EH (cell line): ENCODE measurements at regions not wholly inside any gene's neighbourhood (a gene's known extent, or its start where the extent isn't known, plus 50 kb on each side); places are given as distances from the start of the nearest gene placed in this dataset.
"Not testable (repeated sequence)": the region's sequence is repeated elsewhere in the genome, so short reads cannot be mapped to it uniquely, and the experiment has no call there.

Experiments
- DNase-seq: peaks from one replicate; pipeline ENCODE4 v3.0.0-alpha.2; 2015; ENCODE audit warnings: low read depth

GRCh38 chr2:224174990-224175389 lies 135.9 kb upstream of the SERPINE2 start:
- DNase-seq: no peak

GRCh38 chr2:224174521-224174920 lies 135.4 kb upstream of the SERPINE2 start:
- no peak for DNase-seq

DNA sequence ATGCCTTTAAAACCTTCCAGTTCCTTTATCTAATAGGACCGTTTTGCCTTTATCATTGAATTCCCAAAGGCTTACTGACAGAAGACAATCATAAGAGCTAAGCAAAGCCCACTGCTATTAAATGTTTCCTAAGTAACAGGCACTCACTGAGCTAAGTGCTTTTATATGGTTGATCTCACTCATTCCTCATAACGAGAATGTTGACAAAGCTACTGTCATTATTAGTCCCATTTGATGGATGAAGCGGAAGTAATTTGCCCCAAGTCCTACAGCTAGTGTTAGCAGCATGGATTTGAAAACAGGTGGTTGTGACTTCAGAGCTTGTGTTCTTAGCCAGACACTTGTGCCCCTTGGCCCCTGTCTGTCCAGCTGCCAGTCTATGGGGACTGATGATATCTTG lies 134.8 kb upstream of the SERPINE2 start:
- DNase-seq: no peak

DNA sequence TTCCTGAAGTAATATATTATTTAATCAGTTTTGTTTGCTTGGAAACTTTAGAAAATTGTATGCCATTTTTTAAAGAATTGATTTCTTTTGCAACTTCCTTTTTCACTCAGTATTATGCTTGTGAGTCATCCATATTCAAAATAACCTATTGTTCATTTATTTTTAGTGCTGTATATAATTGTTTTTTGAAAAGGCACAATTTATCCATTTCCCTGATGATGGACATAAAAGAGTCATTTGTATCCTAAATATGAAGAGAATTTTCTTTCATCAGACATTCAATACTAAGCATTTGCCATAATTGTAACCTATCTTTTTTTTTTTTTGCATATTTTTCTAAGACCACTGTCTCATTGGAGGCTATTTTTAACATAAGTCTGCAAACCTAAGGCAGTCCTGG lies 134.1 kb upstream of the SERPINE2 start:
- DNase-seq: no peak

- DNase-seq: no peak
These were observed 132.1 kb upstream of the SERPINE2 start for GRCh38 chr2:224171226-224171625.

DNA sequence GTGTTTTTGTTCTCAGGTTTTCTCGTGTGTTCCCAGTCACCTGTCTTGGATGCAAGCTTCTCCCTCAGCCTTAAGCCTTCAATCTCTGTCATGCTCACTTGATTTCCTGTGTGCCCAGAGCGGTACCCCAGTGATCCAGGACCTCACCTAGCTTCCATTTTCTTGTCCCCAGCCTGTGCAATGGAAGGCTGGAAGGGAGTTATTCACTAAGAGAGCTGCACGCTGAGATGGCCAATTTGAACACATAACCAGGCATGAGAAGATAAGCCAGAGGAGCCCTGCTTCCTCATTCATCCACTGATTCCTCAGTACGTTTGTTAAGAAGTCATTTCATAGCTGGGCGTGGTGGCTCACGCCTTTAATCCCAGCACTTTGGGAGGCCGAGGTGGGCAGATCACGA lies 130.8 kb upstream of the SERPINE2 start:
- no peak for DNase-seq

DNA sequence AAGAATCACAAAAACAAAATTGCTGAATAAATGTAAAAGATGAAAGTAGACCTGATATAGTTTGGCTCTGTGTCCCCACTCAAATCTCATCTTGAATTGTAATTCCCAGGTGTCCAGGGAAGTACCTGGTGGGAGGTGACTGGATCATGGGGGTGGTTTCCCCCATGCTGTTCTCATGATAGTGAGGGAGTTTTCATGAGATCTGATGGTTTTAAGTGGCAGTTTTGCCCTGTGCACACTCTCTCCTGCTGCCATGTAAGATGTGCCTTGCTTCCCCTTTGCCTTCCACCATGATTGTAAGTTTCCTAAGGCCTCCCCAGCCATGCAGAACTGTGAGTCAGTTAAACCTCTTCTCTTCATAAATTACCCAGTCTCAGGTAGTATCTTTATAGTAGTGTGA lies 128.7 kb upstream of the SERPINE2 start:
- DNase-seq: not testable (repeated sequence)

GRCh38 chr2:224166654-224167053 lies 127.6 kb upstream of the SERPINE2 start:
- DNase-seq: no peak

- DNase-seq: peak; percentile 73
These were observed 126.8 kb upstream of the SERPINE2 start for GRCh38 chr2:224165901-224166319.

DNA sequence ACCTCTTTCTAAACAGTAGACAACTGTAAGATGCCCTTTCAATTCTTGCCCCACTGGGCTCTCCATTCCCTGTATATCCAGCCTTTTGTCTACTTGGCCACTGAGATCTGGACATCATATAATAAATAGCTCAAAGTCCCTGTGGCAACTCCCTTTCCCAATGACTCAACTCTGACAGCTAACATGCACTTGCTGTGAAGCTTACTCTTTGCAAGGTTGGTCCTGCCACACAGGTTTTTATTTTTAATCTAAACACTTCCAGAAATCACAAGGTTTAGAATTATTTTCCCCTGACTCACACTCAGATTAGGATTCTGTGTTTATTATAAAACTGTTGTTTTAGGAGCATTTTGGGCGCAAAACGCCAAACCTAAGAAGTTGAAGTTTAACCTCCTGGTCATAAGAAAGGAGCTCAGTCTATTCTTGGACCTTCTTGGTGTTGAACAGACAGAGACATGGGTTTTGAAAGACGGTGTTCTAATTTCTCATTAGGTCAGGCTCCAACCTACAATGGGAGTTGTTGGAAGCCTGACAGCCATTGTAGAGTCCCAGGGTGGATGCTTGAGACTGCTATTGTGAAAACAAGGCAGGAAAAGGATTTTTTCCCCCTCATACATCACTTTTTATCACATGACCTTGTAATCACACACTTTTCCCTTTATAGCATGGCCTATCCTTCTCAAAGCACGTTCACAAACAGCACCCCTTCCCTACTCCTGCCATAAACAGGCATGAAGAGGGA lies 124.7 kb upstream of the SERPINE2 start:
- DNase-seq: peak; percentile 70

DNA sequence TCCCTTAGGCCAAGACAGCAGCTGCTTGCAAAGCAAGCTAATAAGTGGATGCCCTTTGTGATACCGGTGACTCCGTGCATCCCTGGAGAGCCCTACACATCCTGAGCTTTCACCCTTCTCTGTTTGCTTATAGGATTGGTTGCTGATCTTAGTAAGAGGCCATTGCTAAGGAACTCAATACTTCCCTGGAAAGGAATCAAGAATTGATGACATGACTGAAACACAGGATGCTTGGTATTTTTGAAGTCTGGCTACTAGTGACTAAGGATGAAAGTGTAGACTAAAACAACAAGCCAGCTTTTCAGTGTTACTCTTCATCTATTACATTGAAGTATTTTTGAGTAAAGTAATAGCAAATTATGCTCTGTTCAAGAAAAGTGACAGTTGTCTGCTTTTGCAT lies 123.0 kb upstream of the SERPINE2 start:
- peak; percentile 85 for DNase-seq

- no peak for DNase-seq
These were observed 122.6 kb upstream of the SERPINE2 start for GRCh38 chr2:224161712-224162111.

- peak; percentile 75 for DNase-seq
These were observed 121.8 kb upstream of the SERPINE2 start for GRCh38 chr2:224160917-224161316.

DNA sequence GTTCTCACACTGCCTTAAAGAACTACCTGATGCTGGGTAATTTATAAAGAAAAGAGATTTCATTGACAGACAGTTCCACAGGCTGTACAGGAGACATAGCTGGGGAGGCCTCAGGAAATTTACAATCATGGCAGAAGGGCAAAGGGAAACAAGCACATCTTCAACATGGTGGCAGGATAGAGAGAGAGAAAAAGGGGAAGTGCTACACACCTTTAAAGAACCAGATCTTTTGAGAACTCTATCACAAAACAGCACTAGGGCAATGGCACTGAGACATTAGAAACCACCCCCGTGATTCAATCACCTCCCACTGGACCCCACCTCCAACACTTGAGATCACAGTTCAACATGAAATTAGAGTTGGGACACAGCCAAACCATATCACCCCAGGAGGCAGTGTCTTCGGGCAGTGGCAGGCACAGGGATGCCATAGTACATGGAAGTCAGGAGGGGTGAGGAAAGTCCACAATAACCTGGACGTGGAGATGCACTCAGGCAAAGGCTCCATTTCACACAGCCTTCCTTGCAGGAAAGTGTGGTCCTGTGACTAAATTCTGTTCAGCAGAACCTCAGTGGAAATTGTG lies 120.4 kb upstream of the SERPINE2 start:
- DNase-seq: no peak

- DNase-seq: no peak
These were observed 119.7 kb upstream of the SERPINE2 start for GRCh38 chr2:224158831-224159230.

GRCh38 chr2:224158061-224158460 lies 119.0 kb upstream of the SERPINE2 start:
- no peak for DNase-seq

GRCh38 chr2:224157655-224158054 lies 118.6 kb upstream of the SERPINE2 start:
- no peak for DNase-seq

GRCh38 chr2:224156436-224156835 lies 117.3 kb upstream of the SERPINE2 start:
- DNase-seq: no peak

- peak; percentile 77 for DNase-seq
These were observed 116.8 kb upstream of the SERPINE2 start for GRCh38 chr2:224155896-224156295.

GRCh38 chr2:224155371-224155770 lies 116.3 kb upstream of the SERPINE2 start:
- no peak for DNase-seq

DNA sequence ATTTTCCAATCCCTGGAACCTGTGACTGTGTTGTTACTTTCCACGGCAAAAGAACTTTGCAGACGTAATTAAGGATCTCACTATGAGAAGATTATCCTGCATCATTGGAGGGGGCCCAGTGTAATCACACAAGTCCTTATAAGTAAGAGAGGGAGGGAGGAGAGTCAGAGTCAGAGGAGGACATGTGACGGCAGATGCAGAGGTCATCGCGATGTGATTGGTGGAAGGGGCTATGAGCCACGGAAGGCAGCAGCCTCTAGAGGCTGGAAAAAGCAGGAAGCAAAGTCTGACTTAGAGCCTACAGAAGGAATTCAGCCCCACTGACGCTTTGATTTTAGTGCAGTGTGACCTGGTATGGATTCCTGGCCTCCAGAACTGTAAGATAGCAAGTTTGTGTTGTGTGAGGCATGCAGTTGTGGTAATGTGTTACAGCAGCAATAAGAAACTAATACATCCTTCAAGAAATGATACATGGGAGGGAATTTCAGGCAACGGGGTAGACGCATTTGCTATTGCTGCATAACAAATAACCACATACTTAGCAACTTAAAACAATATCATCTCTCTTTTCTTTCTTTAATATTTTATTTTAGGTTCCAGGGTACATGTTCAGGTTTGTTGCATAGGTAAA lies 112.7 kb upstream of the SERPINE2 start:
- no peak for DNase-seq

DNA sequence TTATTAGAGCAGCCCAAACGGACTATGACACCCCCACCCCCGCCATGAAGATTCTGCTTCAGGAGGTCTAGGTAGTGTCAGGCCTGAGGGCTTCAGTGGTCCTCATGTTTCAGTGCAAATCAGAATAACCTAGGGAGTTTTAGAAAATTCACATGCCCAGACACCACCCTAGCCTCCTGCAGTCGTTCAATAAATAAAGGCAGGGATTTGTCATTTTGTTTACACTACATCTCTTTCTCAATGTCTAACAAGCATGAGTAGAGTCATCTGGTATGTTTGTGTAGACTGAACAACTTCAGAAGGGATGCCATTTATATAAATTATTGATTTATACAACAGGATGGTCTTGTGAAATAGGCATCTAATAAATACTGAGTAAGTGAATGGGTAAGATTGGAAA lies 112.1 kb upstream of the SERPINE2 start:
- DNase-seq: peak; percentile 60

- DNase-seq: not testable (repeated sequence)
These were observed 109.0 kb upstream of the SERPINE2 start for GRCh38 chr2:224148058-224148457.
